HEK293T (cell line): ENCODE measurements at regions not wholly inside any gene's neighbourhood (a gene's known extent, or its start where the extent isn't known, plus 50 kb on each side); places are given as distances from the start of the nearest gene placed in this dataset.

ENCODE experiments used
- ARNT ChIP-seq: fragments of 450-650 bp; IDR thresholded peaks from 2 replicates; pipeline ENCODE4 v1.6.1; 2017; ENCODE audit warnings: mild to moderate bottlenecking
- BHLHE40 ChIP-seq: fragments of 450-650 bp; IDR thresholded peaks from 2 replicates; pipeline ENCODE4 v1.6.1; 2016; ENCODE audit warnings: mild to moderate bottlenecking, moderate library complexity, borderline replicate concordance
- FOXA1 ChIP-seq: fragments of 450-650 bp; IDR thresholded peaks from 2 replicates; pipeline ENCODE4 v1.6.1; 2016; ENCODE audit warnings: mild to moderate bottlenecking
- FOXM1 ChIP-seq: fragments of 450-650 bp; IDR thresholded peaks from 2 replicates; pipeline ENCODE4 v1.6.1; 2017; ENCODE audit warnings: mild to moderate bottlenecking, borderline replicate concordance
- L3MBTL2 ChIP-seq: fragments of 450-650 bp; conservative IDR thresholded peaks from 2 replicates; pipeline ENCODE4 v1.6.1; 2016; ENCODE audit warnings: mild to moderate bottlenecking
- NFRKB ChIP-seq: fragments of 450-650 bp; IDR thresholded peaks from 2 replicates; pipeline ENCODE4 v1.6.1; 2016; ENCODE audit warnings: mild to moderate bottlenecking, moderate library complexity
- SP1 ChIP-seq: fragments of 450-650 bp; IDR thresholded peaks from 2 replicates; pipeline ENCODE4 v1.6.1; 2017
- SUZ12 ChIP-seq: fragments of 450-650 bp; IDR thresholded peaks from 2 replicates; pipeline ENCODE4 v1.6.1; 2016; ENCODE audit warnings: mild to moderate bottlenecking
- ZNF384 ChIP-seq: fragments of 450-650 bp; IDR thresholded peaks from 2 replicates; pipeline ENCODE4 v1.6.1; 2016

- no peak for TF ChIP-seq ZNF384
- no peak for TF ChIP-seq L3MBTL2
- TF ChIP-seq FOXA1: no peak
- no peak for TF ChIP-seq FOXM1
- no peak for TF ChIP-seq NFRKB
- no peak for TF ChIP-seq SP1
- TF ChIP-seq BHLHE40: no peak
- no peak for TF ChIP-seq ARNT
- TF ChIP-seq SUZ12: no peak
Measured at GRCh38 chr11:101797335-101797734, 117.5 kb upstream of the CEP126 start.
